Loucy (cell line): ENCODE measurements at regions not wholly inside any gene's neighbourhood (a gene's known extent, or its start where the extent isn't known, plus 50 kb on each side); places are given as distances from the start of the nearest gene placed in this dataset.

Experiments used
- EZH2phosphoT487 ChIP-seq: fragments of 200-600 bp; IDR thresholded peaks from 2 replicates; pipeline ENCODE4 v1.6.1; 2018; ENCODE audit warnings: antibody characterized with exemption, mild to moderate bottlenecking, moderate library complexity, borderline replicate concordance
- TF ChIP-seq, protein P1 (sequence below): fragments of 200-600 bp; sonication (generic); conservative IDR thresholded peaks from 2 replicates; pipeline ENCODE4 v1.5.1; 2014; ENCODE audit warnings: mild to moderate bottlenecking, antibody characterized with exemption, low read length

DNA sequence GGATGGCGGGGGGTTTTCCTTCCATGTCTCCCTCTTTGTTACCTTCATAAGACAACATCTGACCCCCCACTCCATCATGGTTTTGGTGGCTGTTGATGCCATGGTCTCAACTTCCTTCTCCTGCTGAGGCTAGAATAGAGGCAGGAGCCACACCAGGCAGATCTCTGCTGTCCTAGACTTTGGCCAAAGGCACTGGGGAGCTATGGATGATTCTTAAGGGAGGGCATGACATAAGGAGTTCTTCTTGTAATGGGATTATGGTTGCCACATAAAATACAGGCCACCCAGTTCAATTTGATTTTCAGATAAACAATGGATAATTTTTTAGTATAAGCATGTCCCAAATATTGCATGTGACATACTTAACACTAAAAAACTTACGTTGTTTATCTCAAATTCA is 52.2 kb upstream of the IER5L start:
- TF ChIP-seq, protein P1, sequence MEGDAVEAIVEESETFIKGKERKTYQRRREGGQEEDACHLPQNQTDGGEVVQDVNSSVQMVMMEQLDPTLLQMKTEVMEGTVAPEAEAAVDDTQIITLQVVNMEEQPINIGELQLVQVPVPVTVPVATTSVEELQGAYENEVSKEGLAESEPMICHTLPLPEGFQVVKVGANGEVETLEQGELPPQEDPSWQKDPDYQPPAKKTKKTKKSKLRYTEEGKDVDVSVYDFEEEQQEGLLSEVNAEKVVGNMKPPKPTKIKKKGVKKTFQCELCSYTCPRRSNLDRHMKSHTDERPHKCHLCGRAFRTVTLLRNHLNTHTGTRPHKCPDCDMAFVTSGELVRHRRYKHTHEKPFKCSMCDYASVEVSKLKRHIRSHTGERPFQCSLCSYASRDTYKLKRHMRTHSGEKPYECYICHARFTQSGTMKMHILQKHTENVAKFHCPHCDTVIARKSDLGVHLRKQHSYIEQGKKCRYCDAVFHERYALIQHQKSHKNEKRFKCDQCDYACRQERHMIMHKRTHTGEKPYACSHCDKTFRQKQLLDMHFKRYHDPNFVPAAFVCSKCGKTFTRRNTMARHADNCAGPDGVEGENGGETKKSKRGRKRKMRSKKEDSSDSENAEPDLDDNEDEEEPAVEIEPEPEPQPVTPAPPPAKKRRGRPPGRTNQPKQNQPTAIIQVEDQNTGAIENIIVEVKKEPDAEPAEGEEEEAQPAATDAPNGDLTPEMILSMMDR, result no peak
- TF ChIP-seq EZH2phosphoT487, result no peak
